ENCODE measurements at regions not wholly inside any gene's neighbourhood (a gene's known extent, or its start where the extent isn't known, plus 50 kb on each side); places are given as distances from the start of the nearest gene placed in this dataset.

DNA sequence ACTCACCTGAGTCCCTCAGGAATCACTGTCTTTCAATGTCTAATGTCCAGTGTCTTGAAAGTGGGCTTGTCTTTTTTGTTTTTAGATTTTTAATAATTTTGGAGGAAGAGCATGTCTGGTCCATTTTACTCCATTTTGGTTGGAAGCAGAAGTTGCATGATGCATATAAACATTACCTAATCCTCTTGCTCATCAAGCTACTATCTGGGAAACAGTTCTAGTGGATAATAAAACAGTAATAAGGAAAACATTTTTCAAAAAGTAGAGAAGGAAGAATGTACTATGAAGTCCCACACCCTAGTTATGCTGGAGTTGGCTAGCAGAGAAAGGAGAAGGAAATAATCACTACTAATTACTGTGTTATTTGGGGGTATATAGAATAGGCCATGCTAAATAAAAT is 263.7 kb downstream of the ETAA1 start:
- DNase-seq: no peak

DNA sequence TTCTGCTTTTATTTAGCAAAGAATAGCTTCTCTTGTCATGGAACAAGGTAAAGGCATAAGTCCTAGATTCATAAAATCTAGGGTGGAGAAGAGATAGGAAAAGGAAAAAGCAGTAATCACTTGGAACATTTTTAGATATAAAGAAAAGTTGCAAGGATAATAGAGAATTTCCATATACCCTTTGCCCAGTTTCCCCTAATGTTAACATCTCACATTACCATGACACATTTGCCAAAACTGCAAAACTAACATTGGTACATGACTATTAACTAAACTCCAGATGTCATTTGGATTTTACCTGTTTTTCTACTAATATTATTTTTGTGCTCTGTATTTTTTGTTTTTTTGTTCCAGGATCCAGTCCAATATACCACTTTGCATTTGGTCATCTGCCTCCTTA is 265.1 kb downstream of the ETAA1 start:
- DNase-seq: no peak

DNA sequence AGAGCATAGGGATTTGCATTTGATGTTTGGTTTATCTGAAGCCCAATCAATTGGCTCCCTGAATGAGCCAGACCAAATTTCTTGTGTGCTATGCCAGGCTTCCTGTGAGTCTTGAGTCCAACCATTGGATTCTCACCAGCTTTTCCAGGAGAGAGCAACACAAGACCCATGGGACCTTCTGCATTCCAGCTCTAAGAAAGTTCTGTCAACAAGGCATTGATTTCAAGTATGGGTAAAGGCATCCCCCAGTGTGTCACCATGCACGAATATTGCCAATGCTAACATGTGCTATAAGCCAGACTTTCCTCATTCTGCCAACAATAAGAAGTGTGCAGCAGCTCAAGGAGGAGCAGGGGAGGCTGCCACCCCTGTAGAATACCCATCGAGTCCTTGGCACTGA is 266.6 kb downstream of the ETAA1 start:
- DNase-seq: no peak

DNA sequence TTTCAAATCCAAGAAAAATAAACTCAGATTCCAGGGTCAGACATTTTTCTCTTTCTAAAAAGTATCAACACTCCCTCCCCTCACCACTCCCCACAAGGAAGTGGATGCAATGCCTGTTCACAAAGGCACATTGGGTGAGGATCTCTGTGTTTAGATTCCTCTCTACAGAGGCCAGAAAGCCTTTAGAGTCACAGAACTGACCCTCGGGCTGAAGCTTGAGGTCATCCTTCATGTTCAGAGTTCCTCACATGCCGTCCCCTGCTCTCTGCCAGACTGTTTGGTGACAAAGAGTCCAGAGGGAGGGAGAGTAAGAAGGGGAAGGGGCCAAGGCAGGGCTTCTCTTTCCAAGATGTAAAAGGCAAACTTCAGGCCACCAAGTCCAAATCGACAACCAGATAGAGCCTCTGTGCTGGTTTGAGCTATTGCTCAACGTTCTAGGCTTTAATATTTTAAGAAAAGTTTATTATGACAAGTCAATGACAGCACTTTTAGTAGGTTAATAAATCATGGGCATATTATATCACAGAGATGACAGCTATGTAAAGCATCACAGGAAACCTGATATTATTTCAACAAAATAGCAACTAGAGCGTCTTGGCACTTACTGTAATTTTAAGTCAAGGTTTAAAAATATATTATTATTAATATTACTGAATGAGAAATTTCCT is 269.4 kb downstream of the ETAA1 start:
- peak; percentile 6 for DNase-seq

DNA sequence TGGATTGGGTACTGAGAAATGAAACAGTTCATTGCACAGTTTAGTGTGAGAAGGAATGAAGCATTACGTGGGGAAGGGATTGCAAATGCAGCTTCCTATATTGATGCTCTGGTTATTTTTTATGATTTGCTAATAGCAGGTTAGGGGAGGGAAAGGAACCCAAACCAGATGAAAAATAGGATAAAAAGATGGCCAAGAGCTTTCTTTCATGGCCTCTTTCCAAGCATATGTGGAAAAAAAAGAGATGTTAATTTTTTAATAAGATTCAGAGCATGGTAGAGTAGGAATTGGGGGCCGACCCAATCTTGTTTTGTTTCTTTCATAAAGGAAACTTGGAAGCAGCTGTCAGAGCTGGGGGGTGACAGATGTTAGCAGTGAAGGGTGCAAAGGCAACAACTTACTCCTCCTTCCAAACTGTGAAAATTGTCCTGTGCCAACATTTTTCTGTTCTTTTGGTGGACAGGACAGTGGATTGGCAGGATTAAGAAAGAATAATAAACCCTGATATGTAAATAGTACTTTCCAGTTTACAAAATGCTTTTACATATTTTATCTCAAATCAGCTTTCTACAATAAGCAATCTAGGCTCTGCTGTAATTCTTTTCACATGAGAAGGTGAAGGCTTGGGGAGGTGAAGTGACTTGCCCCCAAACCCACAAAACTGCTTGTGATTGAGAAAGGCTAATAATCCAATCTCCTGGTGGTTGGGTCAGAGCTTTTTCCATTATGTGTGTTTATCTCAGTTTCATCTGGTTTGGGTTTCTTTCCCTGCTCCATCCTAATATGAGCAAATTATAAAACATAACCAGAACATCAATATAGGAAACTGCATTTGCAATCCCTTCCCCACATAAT is 270.1 kb downstream of the ETAA1 start:
- DNase-seq: no peak

DNA sequence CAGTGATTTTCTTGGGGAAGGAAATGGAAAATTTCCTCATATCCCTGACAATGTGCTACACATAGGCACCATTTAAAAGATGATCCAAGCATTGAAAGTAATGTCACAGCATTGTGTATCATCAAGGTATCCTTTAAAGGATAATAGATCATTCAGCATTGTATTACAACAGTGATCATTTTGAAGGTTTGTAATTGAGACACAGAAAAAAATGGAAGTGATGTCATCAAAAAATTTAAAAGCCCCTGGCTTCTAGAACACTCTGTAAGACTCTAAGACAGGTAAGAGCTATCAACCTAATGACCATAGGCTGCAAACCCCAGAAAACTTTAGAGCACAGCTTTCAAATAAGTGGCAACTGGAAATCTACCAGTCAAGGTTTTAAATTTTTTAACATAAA is 271.4 kb downstream of the ETAA1 start:
- no peak for DNase-seq

DNA sequence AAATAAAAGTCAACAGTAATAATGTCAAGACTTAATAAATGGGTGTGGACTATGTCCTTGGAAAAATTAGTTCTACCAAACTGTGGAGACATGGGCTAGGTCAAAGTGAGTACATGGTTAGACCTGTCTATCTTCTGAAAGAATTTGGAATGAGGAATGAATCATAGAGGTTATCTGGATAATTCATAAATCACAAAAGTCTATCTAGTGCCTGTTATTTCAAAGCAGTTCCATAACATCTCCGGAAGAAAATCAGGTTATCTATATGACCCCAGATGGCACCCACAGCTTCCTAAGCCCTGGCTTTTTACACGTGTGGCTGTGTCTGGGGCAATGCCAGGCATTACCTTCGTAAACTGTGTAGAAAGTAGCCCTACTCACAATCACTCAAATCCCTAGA is 272.0 kb downstream of the ETAA1 start:
- no peak for DNase-seq

DNA sequence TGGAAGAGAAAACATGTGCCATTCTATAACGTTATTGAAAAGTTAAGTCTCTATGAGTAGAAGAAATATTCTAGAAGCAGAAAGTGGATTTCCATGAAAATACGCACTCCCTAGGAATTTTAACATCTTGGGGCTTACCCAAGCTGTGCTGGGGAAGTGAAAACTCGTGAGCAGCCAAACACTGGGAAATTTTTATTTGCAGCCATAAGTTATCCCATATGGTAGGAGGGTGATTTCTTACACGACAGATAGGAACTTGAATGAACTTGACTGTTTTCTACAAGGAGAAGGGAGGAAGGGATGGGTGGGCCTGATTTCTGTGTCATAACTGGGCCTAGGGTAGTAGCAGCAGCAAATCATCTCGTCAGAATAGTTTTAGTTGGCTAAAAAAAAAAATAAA is 272.6 kb downstream of the ETAA1 start:
- DNase-seq: no peak

DNA sequence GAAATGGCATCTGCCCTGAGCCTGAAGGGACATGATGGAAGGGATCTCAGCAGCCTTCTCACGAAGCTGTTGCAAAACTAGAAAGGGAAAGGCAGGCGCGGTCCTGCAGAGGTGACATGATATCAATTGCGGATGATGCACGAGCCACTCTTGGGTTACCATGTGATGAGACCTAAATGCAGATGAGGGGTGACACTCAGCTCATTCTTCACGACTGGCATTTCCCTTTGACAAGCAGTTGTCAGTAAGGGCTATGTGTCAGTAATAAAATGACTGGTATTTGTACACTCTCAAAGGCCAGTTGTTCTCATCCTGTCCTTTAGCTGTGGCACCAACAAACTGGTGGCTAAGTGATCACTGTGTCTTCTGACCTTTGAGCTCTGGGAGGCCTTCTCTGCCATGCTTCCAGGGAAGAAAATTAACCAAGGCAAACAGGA is 273.6 kb downstream of the ETAA1 start:
- DNase-seq: no peak

DNA sequence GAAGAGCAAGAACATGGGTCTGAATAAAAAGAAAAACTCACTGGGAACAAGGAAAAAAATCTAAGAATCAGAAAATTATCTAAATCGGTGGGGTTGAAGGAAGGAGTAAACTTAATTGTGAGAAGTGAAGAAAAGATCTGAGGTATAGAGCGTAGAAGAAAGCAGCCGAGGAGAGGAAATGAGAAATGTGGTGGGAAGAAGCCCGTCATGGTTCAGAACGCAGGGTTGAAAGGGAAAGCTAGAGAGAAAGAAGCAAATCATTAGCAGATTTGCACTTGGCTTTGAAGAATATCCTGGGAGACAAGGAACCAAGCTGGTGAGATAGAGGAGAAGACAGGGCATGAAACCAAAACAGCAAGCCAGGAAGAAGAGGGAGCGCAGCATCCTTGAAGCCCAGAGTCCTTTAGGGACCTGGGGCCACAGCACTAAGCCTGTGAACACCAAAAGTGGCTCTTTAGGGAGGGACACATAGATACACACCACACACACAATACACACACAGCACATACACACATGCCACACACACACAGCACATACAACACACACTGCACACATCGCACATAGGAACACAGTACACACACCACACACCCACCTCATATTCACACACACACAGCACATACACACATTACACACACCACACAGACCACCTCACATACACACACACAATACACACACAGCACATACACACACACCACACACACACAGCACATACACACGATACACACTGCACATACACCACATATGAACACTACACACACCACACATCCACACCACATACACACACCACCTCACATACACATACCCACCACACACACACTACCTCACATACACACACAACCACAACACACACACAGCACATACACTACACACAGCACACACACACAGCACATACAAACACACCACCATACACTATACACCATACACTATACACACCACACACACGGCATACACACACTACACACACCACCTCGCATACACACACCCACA is 274.6 kb downstream of the ETAA1 start:
- DNase-seq: no peak

DNA sequence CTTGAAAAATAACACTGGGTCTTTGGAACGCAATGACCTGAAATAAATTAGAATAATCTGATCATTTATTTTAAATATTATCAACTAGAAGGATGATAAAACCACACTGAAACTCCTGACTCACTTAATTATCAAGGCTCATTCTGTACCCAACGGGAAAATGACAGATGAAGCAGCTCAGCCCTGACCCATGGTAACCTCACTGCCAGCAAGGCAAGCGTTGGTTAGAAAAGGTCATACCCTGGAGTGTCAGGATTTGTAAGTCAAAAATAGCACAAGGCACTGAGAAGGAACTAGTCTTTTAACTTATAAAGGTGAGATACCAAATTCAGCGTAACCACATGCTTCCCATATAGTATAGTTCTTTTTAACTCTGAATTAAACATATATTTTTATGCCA is 277.5 kb downstream of the ETAA1 start:
- no peak for DNase-seq

DNA sequence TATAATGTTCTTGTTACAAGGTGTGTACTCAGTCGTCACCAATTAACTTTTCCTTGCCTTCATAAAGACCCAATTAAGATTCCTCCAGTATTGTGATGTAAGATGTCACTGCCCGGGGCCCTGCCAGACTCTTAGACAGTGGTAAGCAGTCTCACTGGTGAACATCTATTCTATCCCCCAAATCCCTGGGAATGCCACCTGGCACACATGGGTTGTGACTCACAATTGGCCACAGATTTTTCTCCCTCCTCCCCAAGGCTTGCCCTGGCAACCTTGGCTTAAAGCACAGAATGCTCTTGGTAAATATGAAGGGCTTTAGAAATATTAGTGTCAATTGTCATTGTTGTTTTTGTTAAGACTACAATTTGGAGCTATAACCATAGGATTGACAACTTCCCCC is 287.9 kb downstream of the ETAA1 start:
- no peak for DNase-seq

DNA sequence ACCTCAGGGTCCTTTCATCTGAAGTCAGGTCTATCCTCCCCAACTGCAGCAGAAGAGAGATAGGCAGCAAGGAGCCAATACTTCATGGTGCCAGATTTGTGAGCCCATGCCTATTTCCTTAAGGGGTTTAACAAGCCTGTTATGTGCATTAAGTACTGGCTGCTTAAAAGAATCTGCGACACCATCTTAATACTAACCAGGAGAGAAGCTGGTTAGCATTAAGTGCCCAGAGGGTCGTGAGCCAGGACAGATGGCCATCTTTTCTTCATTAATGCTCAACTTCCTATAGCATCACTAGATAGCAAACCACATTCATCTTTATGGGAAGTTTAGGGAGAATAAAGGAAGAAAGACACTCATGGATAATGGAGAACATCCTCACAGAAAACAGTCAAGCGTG is 289.1 kb downstream of the ETAA1 start:
- no peak for DNase-seq

DNA sequence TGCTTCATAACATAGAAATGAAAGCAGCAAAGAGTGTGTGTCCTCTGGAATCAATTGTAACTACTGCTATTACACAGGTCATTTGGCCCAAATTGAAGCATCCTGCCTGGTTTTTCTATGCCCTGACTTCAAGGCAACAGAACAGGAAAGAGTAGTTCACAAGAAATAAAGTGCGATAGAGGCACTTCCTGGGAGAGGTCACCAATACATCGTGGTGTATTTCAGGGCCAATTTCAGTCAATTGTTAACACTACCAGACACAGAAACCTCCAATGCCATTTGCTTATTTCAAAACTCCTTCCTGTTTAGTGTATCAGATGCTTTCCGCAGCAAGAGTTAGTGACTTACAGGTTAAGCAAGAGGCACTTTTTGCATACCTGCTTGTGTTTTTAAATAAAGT is 292.1 kb downstream of the ETAA1 start:
- DNase-seq: no peak

DNA sequence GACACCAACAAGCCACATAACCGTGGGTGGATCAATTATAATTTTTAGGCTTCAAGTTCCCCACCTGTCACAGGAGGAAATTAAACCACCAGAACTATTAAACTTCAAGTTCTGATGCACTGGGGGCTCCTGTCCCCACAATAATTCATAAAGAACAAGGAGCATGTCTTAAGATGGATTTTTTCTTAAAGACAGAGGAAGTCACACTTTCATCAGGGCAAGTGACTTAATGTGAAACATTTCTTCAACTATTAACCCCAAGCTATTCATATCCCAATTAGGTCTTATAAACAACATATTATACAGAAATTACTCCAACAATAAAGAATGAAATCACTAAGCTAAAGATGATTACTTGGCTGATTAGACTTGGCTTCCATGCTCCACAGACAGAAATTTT is 292.5 kb downstream of the ETAA1 start:
- no peak for DNase-seq

DNA sequence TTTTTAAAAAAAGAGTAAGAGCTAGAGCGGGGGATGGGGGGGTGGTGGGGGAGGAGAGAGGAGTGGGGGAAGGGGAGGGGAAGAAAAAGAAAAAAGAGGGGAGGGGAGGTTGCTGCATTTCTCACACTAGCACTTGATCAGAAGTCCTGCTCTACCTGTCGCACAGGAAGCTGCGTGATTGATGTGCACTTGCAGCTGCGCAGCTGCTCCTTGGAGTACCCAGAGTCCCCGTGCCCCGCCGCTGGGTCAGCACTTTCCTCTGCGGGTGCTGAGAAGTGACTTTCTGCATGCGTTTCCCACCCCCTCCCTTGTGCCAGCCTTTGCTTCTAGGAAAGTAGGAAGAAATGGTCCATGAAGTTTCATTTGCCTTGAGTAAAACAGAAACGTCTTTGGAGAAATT is 297.3 kb downstream of the ETAA1 start:
- DNase-seq: no peak

DNA sequence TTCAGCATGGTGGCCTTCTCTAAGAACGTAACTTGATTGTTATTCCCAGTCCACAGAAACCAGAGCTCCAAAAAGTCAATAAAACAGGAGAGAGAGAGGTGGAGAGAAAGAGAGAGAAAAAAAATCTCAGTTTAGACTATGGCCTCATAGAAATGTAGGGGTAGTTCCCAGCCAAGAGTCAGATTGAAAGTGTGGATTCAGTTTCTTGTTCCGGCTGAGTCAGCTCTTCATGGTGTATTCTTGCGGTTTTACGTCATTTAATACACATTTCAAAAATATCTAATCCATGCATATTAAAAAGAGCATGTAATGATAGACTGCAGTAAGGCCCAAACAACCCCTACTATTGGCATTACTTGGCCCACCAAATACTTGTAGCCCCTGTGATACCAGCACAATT is 303.9 kb downstream of the ETAA1 start:
- DNase-seq: no peak

DNA sequence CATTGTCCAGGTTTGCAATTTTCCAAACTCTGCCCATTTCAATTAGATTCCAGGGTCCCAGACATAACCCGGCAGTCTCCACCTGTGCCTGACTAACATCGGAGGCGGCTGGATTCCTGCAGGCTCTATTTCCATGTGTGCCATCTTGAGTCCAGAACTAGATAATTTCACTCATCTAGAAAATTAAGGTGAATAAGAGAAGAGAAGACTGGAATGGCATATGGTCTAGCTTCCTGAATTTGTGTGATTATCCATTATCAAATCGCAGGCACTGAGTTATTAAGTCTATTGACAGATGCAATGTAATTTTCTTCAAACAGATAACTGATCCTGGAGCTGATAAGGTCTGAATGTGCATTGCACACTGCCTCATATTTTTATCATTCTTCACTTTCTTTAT is 305.2 kb downstream of the ETAA1 start:
- no peak for DNase-seq

DNA sequence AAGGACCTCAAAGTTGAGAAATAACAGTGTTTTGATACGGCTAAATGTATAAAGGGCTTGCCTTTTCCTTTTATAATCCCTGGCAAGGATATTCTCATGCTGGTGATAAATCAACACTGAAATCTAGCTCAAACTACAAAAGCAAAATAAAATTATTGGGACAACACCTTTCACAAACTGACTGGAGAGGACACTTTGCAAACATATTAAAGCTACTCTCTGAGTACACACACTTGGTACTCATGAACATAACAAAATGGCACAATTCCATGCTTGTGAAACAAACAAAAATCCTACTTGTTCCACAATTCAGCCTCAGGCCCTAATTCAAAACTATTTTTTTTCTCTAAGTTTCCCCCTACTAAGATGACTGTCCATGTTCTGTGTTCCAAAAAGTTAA is 305.8 kb downstream of the ETAA1 start:
- DNase-seq: no peak

DNA sequence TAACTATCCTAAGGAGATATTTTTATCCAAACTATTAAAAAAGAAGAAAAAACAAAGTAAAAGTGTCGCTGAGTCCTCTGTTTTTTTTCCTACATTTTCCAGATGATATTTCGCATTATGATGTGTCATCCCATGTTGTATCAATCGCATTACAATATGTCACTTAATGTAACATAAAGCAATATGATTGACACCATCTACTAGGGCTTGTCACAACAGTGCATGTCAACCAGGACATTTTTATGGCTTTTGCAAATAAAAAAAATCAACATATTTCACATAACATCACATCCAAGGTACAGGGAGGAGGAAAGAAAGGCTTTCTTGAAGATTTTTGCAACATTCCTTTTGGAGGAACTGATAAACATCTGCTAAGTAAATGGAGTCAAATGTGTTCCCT is 308.9 kb downstream of the ETAA1 start:
- no peak for DNase-seq

DNA sequence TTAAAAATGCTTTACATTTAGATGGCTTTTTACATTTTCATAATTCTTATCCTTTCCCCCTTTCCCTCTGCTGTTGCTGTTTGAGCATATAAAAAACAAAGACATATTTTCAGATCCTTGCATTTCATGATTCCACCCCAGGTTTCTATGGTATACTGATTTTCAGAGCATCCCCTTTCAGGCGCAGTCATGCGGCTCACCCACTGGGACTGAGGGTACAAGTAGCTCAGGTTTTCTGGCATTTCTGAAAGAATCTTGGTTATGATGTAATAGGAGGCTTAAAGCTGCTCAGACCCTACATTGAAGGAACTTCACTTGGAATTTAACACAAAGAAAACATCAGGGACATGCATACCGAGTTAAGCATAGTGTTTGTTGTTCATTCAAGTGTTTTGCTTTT is 310.8 kb downstream of the ETAA1 start:
- no peak for DNase-seq

DNA sequence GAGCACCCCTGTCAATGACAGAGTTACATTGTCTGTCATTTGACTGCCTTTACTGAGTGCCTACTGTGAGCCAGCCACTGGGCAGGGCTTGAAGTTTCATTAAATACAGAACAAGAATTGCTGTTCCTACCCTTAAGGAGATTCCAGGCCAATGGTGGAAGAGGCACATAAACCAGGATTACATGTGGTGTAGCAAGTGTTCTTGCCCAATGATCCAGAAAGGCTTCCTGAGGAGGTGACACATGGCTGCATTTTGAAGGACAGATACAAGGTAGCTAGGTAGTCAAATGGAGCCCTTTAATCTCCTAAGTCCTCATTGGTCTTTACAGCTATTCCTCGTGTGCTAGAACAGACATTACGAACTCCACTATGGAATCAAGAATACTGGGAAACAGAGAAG is 312.7 kb downstream of the ETAA1 start:
- DNase-seq: no peak

DNA sequence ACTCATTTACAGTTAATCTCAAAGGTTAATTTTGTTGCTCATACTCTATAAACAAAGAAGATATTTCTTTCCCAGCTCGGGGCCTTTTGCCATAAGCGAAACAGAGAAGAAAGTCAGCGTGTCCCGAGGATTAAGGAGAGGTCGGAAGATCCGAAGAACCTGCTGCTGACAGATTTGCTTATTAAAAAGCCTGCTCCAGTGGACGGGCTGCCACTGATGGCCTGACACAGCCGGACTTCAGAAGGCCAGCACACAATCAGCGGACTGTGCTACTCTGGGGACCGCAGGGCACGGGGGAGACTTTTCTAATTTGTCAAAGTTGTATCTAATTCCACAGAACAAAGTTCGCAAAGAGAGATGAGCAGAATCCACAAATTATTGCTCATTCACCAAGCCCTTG is 315.4 kb downstream of the ETAA1 start:
- no peak for DNase-seq

DNA sequence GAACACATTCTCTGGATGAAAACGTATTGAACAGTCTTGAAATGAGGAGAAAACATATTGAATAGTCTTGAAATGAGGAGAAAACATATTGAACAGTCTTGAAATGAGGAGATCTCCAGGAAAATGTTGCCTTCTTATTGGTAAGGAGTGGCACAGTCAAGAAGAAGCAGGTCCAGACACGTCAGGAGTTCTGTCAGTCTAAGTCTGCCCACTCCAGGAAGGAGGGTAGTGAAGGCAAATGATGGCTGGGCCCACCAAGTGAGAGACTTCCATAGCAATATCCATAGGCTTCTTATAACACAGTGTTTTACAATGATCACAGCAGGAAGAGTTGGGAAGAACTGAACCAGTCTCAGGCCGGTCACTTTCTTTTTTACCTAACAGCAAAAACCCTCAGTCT is 316.2 kb downstream of the ETAA1 start:
- DNase-seq: no peak
